ENCODE measurements at regions not wholly inside any gene's neighbourhood (a gene's known extent, or its start where the extent isn't known, plus 50 kb on each side); places are given as distances from the start of the nearest gene placed in this dataset.

GRCh38 chr1:244231193-244231571, 180.1 kb downstream of the ZBTB18 start:
- peak; percentile 43 for DNase-seq (ENCODE audit: low read depth)
- H3K4me3 ChIP-seq (ENCODE audit: control insufficient read depth, low read depth, low read length): peak overlapping the region; percentile 17

GRCh38 chr1:244231572-244232315, 180.7 kb downstream of the ZBTB18 start:
- TF ChIP-seq CTCF (conservative IDR thresholded peaks at IDR 0.05; ENCODE audit: control insufficient read depth, insufficient read depth, low read depth, low read length): no peak
- H3K4me3 ChIP-seq (ENCODE audit: control insufficient read depth, low read depth, low read length): peak overlapping the region; percentile 28
- DNase-seq (ENCODE audit: low read depth): peak; percentile 21

More at GRCh38 chr1:244231193-244231571, 180.1 kb downstream of the ZBTB18 start:
- TF ChIP-seq CTCF (conservative IDR thresholded peaks at IDR 0.05; ENCODE audit: control insufficient read depth, insufficient read depth, low read depth, low read length): no peak

- H3K4me3 ChIP-seq (ENCODE audit: control insufficient read depth, low read depth, low read length): no peak overlapping the region
- no peak for DNase-seq (ENCODE audit: low read depth)
- no peak for TF ChIP-seq CTCF (conservative IDR thresholded peaks at IDR 0.05; ENCODE audit: control insufficient read depth, insufficient read depth, low read depth, low read length)
Measured at GRCh38 chr1:244234009-244234643, 183.0 kb downstream of the ZBTB18 start.

GRCh38 chr1:244235157-244235556, 184.1 kb downstream of the ZBTB18 start:
- H3K4me3 ChIP-seq (ENCODE audit: control insufficient read depth, low read depth, low read length): no peak overlapping the region
- TF ChIP-seq CTCF (conservative IDR thresholded peaks at IDR 0.05; ENCODE audit: control insufficient read depth, insufficient read depth, low read depth, low read length): no peak
- no peak for DNase-seq (ENCODE audit: low read depth)

- H3K4me3 ChIP-seq (ENCODE audit: control insufficient read depth, low read depth, low read length): no peak overlapping the region
- DNase-seq (ENCODE audit: low read depth): no peak
- TF ChIP-seq CTCF (conservative IDR thresholded peaks at IDR 0.05; ENCODE audit: control insufficient read depth, insufficient read depth, low read depth, low read length): no peak
Measured at GRCh38 chr1:244236101-244236500, 185.0 kb downstream of the ZBTB18 start.

GRCh38 chr1:244236721-244237120, 185.6 kb downstream of the ZBTB18 start:
- DNase-seq (ENCODE audit: low read depth): no peak
- no peak overlapping the region for H3K4me3 ChIP-seq (ENCODE audit: control insufficient read depth, low read depth, low read length)
- TF ChIP-seq CTCF (conservative IDR thresholded peaks at IDR 0.05; ENCODE audit: control insufficient read depth, insufficient read depth, low read depth, low read length): no peak

All from fibroblast of mammary gland (primary cell).